8988T (cell line): ENCODE measurements at regions not wholly inside any gene's neighbourhood (a gene's known extent, or its start where the extent isn't known, plus 50 kb on each side); places are given as distances from the start of the nearest gene placed in this dataset.

Source experiments
- DNase-seq: peaks from one replicate; pipeline ENCODE4 v3.0.0; 2011

DNA sequence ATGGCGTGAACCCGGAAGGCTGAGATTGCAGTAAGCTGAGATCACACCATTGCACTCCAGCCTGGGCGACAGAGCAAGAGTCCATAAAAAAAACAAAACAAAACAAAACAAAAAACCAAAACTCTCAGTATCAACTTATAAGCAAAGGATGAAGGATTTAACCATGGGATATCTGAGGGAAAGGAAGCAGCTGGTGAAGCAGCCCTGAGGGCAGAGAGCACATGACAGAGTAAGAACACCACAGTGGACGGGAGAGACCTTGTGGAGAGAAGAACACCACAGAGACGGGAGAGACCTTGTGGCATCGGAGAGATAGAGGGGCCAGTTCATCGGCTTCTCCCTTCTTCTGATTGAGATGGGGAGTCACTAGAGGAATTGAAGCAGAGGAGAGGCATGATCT lies 697.2 kb downstream of the HDGFL1 start:
- DNase-seq = no peak

DNA sequence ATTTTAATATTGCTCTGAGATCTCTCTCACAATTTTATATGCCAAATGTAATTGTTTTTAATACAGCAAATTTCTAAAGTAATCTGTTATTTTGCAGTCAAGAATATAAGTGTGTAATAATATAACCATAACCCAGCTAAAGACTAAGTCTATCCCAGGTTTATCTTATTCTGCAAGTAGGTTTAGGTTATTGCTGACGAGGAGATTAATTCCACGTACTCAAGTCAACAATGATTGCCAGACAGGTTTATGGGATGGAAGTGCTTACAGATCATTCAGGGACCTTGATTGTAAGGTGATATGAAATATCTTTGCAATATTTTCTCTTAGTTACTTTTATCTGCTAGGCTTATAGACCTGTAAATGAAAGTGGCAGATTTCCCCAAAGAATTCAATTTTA lies 698.3 kb downstream of the HDGFL1 start:
- no peak for DNase-seq

DNA sequence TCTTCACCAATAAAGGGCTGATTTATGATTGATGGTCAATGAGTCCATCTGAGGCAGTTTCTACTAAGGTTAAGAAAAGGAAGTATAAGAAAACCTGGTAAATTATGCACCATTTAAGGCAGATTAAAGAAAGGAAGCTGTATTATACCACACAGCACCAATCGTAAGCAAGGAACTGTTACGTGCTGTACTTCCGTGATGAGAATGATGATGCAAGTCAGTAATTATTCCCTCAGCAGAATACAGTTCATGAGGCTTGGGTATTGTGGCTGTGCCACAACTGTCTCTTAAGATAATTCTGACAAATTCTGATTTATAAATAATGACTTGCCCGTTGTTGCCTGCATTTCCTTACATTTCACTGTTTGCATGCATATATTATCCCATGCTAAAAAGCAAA lies 699.0 kb downstream of the HDGFL1 start:
- no peak for DNase-seq

DNA sequence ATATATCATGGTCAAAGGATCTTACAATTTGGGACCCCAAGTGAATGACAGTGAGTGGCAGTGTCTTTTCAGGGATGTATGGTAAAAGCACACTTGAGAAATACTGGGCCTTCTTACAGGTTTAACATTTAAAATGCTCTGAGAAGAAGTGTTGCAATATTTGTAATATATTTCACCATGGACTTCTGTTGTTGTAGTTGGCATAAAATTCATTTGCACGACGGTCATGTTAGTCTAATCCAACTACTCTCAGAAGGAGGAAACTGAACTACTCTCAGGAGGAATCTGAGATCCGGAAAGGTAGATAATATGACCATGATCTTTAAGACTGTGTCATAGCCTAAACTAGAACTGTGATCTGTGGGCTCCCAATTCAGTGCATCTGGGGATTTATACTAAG lies 700.1 kb downstream of the HDGFL1 start:
- DNase-seq = no peak

DNA sequence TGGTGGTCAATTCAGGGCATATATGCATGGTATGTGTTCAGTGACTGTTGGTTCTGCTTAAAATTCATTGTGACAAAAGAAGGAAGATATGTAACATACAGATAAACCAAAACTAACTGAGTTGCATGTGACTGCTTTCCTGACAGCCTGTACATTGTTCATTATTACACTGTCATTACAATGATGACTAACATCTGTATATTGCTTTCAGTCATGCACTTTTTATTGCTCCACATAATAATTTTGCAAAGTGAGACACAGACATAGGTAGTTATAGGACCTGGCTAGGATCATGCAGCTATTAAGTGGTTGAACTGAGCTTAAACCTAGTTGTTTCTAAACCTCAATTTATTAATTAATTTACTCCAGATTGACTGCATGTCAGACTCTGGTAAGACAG lies 703.2 kb downstream of the HDGFL1 start:
- no peak for DNase-seq

DNA sequence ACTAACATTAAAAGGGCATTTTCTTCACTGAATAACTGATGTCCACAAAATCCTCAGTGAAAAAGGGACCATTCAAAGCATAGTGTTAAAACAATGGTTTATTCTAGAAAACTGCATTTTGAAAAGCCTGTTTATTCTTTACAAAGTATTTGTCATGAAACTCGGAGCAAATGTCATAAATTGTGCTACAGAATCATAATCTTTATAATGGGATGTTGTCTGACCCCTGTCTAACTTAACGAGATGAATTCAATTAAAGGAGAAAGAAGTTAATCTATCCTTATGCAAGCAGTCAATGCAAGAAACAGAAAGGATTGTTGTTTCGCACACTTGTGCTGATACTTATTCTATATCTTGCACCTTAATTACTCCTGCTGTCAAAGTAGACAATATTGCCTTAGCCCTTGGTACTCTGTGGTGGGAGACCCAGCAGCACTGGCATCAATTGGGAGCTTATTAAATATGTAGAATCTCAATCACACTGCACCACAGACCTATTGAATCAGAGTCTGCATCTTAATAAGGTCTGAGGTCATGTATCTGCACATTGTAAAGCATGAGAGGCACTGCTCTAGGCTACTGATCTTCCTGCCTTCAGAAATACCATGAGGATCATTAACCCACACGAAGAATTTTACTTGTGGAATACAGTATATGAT lies 708.3 kb downstream of the HDGFL1 start:
- DNase-seq = no peak

DNA sequence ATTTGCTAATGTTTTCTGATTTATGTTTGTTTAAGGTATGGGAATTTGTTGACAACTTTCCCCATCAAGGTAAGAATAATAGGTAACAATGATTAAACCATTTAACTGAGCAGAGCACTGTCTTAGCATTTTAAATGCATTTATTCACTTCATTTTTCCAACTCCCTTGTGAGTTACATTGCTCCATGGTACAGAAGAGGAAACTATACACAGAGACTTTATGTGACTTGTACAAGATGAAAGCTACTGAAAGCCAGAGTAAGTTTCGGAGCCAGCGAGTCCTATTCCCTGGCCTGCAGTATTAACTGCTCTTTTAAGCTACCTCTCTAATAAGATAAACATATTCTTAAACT lies 708.8 kb downstream of the HDGFL1 start:
- DNase-seq = no peak

DNA sequence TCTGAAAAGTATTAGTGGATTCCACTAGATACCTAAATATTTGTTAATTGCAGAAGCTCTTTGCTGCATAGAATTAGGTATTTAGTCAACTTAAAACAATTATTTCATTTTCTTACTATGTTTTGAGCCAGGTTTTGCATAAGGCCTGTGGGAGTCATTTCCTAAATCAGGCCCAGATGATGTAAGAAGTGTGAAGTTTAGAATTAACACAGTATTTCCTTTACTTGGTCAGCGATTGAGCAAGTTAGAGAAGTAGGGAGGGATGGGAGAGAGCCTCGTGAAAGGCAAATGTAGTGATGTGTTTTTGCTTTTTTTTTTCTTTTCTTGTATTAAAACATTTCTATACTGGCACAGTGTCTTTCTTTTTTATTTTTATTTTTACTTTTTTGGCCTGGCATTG lies 711.1 kb downstream of the HDGFL1 start:
- no peak for DNase-seq

DNA sequence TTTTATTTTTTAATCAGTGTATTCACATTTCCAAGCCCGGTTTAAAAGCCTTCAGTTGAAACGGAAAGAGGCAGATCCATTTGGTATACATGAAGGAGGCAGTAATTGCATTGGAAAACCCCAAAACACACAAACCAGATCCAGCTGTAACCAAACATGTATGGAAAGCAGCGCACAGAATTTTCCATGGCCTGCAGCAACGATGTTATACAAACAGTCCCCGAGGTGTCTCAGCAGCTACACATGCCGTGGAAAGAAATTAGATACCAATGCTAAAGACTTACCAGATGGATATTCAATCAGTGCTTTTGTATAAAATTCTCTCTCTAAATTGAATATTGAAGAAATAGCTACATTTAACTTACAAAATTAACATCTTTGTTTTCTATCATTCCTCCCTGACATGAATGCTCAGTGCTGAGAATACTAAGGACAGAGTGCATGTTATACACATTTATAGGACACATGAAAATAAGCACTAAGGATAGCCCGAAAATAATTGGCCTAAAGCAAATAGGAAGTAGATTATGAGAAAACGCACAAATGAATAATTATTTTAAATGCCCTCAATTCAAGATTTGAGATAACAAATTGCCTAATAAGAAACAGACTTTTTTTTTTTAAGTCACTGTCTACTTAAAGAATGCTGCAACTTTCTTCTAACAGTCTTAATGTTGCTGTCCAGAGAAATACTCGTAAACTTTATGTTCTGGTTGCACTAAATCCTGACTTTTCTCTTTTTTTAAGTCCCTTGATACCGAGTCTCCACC lies 713.1 kb downstream of the HDGFL1 start:
- DNase-seq = no peak

DNA sequence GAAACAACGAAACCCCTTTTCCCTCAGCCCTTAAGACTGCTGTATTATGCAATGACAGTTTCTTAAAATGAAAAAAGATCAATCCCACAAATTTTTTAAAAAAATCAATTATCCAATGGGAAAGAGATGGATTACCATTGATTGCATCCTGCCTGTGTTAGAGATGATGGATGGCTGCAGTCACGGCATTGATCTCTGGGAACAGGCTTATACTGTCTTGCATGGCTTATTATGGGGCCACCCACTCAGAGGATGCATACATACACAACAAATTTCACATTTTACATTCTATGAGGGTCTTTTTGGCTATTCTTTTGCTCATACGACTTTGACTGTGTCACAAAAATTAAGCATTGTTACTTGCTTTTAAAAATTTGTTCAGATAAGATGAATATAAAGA lies 724.3 kb downstream of the HDGFL1 start:
- DNase-seq = no peak

DNA sequence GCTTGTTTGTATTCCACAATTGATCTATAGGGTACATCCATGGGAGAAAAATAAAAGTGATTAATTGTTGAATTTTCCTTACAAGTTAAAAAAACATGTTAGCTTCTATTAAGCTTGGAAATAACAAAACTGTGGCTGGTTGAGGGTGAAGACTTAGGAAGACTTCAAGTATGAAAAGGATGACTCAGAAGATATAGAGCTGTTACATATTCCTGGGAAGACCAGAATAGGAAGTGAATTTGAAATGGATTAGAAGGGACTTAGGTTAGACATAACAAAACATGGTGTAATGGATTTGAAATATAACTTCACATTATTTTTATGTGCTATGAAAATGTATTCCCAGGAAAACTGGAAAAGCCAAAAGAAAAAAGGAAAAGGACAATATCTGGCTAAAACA lies 732.2 kb downstream of the HDGFL1 start:
- DNase-seq = no peak

DNA sequence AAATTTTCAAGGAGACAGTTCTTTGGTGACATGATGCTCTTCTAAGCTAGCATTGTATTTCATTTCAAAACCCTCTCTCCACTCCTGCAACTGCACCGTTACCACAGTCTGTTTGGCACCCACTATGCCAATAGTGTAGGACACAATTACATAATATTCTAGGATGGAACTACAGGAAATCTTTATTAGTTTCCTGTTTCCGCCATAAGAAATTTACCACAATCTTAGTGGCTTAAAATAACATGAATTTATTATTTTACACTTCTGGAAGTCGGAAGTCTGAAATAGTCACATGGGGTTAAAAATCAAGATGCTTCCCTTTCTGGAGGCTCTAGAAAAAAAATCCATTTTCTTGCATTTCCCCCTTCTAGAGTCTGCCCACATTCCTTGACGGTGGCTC lies 733.1 kb downstream of the HDGFL1 start:
- DNase-seq = no peak

DNA sequence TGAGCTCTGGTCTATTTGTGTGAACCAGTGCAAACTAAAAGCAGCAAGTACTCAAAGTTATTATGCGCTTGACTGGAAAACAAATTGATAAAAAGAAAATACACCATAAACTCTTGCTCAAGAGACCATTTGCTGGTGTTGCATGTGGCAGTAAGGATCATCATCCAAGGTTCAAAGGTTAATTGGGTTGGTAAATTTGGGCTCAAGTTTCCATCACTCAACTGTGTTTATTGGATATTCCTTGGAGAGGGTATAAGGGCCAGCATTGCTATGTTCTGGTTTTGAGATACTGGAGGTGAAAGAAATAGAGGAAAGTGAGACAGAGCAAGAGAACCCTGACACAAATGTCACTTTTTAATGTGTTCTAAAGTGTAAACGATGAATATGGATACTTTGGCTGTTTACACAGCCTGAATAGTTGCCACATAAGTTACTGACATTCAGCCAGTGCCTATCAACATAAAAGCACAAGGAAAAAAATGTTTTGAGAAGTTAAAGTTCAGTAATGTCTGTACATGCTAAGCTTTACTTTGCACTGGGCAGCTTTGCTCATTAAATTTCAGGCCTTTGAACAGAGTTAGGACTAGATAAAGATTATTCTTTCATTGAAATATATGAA lies 736.1 kb downstream of the HDGFL1 start:
- no peak for DNase-seq

DNA sequence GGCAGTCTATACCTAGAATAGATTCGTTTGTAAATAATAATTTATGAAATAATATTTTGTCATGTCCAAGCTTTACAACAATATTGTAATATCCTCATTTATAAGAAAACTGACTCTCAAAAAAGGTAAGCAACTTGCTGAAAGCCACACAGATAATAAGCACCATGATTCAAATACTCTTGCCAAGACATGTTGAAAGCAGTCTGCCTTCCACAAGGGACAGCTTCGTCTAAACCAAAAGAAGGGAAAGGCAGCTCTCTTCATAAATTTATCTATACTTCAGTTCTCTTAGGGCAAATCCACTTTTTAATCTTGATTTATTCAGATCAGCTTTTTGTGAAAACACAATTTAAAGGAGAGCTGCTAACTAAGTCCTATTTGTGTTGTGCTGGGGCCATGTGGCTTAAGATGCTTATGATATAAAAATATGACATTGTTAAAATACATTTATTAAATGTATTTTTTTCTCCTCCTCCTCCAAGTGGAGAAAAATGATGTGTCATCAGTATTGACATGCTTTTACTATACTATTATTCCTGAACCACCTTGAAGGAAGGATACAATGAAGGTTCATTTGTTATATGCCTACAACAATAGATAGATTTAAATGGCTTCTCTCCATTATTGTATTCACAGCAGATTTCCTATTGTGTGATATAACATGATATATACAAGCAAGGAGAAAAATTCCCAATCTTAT lies 737.0 kb downstream of the HDGFL1 start:
- no peak for DNase-seq

DNA sequence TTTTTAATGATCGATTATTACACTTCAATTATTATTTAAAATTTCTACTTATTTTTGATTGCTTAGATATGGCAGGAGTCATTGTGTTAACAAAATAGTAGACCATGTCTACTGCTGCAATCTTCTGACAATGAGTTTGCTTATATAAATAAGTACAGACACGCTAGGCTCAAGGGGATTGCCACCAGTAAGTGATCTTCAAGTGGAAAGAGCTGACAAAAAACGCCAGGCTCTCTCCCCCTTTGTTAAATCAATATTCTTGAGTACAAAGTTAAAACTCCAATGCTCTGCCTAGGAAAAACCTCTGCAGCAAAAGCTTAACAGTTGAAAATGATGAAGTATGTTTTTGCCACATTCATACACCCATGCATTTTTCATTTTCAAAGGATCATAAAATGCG lies 738.1 kb downstream of the HDGFL1 start:
- no peak for DNase-seq

DNA sequence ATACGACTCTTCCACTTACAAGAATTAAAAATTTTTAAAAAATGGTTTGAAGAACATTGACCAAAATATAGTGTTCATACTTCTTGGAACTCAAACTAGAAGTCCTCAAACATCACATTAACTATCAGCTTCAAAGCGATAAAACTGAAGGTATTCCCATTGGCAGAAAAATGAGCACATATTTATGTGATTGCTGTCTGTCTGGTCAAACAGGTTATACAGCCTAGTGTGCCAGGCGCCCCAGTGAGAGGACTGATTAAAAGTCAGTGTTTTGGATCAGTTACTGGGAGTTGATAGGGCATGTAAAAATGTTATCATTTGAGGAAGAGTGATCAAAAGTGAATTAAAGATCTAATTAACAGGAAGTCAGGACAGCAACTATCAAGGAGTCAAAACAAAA lies 738.8 kb downstream of the HDGFL1 start:
- DNase-seq = no peak

DNA sequence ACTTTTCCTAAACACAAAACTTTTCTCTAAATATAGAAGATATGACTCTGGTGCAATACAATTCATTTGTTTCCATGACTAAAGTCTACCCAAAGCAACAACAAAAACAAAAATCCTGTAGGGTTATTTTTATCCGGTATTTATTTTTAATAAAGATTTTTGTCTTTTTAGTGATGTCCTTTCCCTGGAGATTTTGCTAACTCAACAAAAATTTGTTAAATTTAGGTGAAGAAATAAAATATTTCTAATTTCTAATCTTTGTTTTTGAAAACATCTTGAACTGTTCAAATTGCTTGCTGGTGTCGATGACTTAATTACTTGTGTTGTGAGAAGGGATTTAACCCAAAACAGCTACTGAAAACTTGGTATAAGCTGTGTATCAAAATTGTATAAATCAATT lies 741.8 kb downstream of the HDGFL1 start:
- DNase-seq = no peak

DNA sequence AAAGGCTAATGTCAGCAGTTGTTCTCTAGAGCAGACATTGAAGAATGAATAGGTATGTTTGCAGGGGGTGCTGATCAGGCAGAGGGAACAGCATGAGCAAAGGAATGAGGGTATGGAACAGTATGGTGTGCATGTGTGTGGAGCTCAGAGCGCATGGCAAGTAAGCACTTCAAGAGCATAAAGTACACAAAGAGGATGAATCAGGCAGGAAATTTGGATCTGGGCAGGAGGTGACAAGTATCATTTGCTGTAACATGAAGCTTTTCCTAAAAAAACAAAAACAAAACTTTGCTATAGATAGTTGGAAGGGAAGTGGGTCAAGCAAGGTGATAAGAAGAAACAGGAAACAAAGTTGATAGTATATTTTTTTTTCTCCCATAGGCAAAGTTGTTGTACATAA lies 746.8 kb downstream of the HDGFL1 start:
- no peak for DNase-seq

DNA sequence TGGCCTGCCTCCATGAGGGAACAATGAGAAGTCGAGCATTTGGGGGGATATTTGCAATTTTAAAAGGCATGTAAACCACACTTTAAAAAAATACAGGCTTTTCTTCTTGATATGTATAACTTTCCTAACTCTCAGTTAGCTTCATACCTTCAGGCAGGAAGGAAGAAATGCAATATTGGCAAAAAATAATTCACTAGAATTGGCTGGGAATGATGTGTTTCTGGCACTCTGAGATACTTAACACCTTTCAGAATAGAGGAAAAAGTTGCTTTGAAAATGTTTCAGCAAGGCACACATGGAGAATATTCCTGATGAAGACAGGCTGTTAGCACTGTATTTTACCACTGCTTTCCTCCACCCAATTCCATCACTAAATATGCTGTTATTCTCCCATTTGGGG lies 747.6 kb downstream of the HDGFL1 start:
- no peak for DNase-seq

DNA sequence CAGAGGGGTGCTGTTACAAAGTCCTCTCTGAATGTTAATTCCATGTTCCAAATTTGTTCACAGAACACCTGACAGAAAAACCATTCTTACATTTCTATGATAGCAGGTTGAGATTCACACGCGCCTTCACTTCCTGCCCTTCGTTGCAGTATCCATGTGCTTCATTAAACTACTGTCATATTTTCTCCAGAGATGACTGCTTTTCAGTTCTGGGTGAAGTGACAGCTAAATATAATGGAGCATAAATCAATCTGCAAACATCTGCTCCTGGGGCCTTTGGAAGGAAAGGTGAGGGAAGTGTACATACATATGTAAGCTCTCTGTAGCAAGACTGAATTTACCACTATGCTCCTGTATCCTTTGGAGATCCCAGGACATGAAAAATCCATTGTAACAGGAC lies 750.2 kb downstream of the HDGFL1 start:
- no peak for DNase-seq

DNA sequence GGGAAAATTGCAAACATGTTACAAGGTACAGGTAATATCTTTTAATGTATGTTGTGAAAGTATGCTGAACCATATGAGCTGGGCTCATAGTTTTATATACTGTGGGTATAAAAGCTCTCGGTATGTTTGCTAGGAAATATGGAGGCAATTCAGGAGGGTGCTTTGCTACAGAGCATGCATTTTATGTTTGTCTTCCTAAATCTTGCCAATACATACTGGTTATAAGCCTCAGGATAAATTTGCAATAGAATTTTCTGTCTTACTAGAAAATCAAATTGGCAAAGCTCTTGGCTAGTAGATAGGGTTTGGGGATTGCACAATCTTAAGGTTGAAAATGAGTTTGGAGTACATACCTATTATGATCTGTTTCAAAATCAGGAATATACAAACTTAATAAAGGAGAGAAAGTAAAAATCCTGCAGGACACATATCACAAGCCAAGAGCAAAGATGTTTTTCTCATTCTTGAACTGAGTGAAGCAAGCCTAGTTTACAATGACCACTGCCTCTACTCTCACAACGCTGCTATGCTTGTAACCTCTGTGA lies 751.2 kb downstream of the HDGFL1 start:
- no peak for DNase-seq

DNA sequence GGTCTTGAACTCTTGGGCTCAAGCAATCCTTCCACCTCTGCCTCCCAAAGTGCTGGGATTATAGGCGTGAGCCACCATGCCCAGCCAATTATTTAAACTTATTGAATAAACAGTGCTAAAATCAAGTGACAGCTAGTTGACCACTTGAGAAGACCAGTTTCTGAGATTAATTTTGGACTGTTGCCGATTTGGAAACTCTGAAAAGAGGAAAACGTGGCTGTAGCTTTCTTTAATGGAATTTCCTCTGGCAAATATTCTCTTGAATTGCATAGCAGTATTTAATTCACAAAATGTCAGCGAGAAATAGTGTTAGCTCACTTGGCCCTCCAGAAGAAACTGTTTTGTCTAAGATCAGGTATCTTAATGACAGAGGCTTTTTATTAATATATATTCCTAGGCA lies 754.5 kb downstream of the HDGFL1 start:
- no peak for DNase-seq

DNA sequence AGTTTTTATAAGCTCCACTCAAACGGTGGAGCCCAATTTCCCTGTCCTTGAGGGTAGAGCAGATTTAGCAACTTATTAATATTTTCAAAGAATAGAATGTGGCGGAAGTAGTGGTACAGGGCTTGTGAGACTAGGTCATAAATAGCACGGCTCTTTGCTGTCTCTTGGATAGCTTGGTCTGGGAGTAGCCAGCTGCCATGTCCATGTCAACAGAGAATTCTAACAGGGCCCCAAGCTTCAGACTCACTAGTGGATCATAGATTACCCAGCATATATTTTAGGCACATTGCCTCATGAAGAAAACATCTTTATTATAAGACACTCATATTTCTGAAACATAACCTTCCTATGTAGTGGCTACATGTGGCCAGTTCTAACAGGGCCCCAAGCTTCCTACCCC lies 755.7 kb downstream of the HDGFL1 start:
- no peak for DNase-seq

DNA sequence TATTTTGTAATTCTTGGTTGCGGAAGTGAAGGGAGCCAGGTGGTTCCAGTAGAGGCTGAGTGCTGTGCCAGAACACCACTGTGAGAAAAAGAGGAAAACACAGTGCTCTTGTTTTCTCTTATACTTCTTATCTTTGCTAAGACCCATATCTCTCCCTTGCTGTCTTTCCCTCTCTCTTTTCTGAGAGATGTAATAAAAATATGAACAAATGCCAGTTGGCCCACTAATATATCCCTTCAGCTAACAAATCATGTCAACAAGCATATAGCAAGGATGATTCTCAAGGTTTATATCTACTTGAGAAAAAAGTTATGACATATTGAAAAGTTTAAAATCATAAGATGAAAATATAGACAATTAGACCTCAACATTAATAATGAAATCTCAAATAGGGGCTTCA lies 758.3 kb downstream of the HDGFL1 start:
- DNase-seq = no peak
